H9 (cell line): ENCODE measurements at regions not wholly inside any gene's neighbourhood (a gene's known extent, or its start where the extent isn't known, plus 50 kb on each side); places are given as distances from the start of the nearest gene placed in this dataset.
A peak's percentile ranks its signal among the peaks of the same experiment; 100 is the strongest.

Experiments used
- DNase-seq: peaks from one replicate; pipeline ENCODE4 v3.0.0-alpha.2; 2017
- H2AFZ ChIP-seq: one replicate; pipeline ENCODE4 v1.6.1; 2013; ENCODE audit warnings: mild to moderate bottlenecking, low read length, control low read depth, moderate library complexity
- H2AK5ac ChIP-seq: 2 replicates; pipeline ENCODE4 v1.6.1; 2013; ENCODE audit warnings: low read length, control low read depth, mixed read lengths; ENCODE audit not compliant: insufficient read length
- H2BK120ac ChIP-seq: one replicate; pipeline ENCODE4 v1.6.1; 2013; ENCODE audit warnings: low read depth, mild to moderate bottlenecking, low read length, control low read depth, inconsistent platforms; ENCODE audit not compliant: poor library complexity, severe bottlenecking
- H2BK12ac ChIP-seq: 2 replicates; pipeline ENCODE4 v1.6.1; 2013; ENCODE audit warnings: low read length, control low read depth, mixed read lengths, low read depth; ENCODE audit not compliant: insufficient read length
- H2BK15ac ChIP-seq: 2 replicates; pipeline ENCODE4 v1.6.1; 2013; ENCODE audit warnings: low read depth, low read length, control low read depth
- H2BK20ac ChIP-seq: one replicate; pipeline ENCODE4 v1.6.1; 2013; ENCODE audit warnings: low read depth, mild to moderate bottlenecking, low read length, control low read depth, inconsistent platforms; ENCODE audit not compliant: poor library complexity, severe bottlenecking
- H2BK5ac ChIP-seq: 2 replicates; pipeline ENCODE4 v1.6.1; 2013; ENCODE audit warnings: low read length, control low read depth, mixed read lengths; ENCODE audit not compliant: insufficient read length
- H3K14ac ChIP-seq: 2 replicates; pipeline ENCODE4 v1.6.1; 2013; ENCODE audit warnings: low read length, control low read depth; ENCODE audit not compliant: insufficient read depth
- H3K18ac ChIP-seq: 2 replicates; pipeline ENCODE4 v1.6.1; 2013; ENCODE audit warnings: low read depth, mild to moderate bottlenecking, mixed read lengths, low read length, control low read depth; ENCODE audit not compliant: insufficient read length
- H3K23ac ChIP-seq: 2 replicates; pipeline ENCODE4 v1.6.1; 2013; ENCODE audit warnings: low read length, control low read depth, mixed read lengths, low read depth; ENCODE audit not compliant: insufficient read length
- H3K23me2 ChIP-seq: 2 replicates; pipeline ENCODE4 v1.6.1; 2013; ENCODE audit warnings: low read depth, mild to moderate bottlenecking, mixed read lengths, low read length, control low read depth; ENCODE audit not compliant: insufficient read length, poor library complexity, severe bottlenecking
- H3K27ac ChIP-seq: 2 replicates; pipeline ENCODE4 v1.5.1; 2013; ENCODE audit warnings: low read length, control low read depth, mixed read lengths, low read depth; ENCODE audit not compliant: insufficient read length
- H3K27me3 ChIP-seq: 2 replicates; pipeline ENCODE4 v1.6.1; 2013; ENCODE audit warnings: low read length, control low read depth, inconsistent platforms; ENCODE audit not compliant: insufficient read depth
- H3K4ac ChIP-seq: 2 replicates; pipeline ENCODE4 v1.6.1; 2013; ENCODE audit warnings: low read depth, mild to moderate bottlenecking, control low read depth, inconsistent platforms, low read length, moderate library complexity
- H3K4me1 ChIP-seq: 2 replicates; pipeline ENCODE4 v1.6.1; 2013; ENCODE audit warnings: low read length, control low read depth, inconsistent platforms; ENCODE audit not compliant: insufficient read depth
- H3K4me2 ChIP-seq: 2 replicates; pipeline ENCODE4 v1.6.1; 2013; ENCODE audit warnings: low read length, control low read depth, mixed read lengths; ENCODE audit not compliant: insufficient read length, insufficient read depth
- H3K56ac ChIP-seq: 2 replicates; pipeline ENCODE4 v1.6.1; 2013; ENCODE audit warnings: low read depth, mild to moderate bottlenecking, mixed read lengths, low read length, control low read depth; ENCODE audit not compliant: insufficient read length
- H3K79me1 ChIP-seq: 2 replicates; pipeline ENCODE4 v1.6.1; 2013; ENCODE audit warnings: low read depth, mild to moderate bottlenecking, moderate library complexity, low read length, control low read depth, inconsistent platforms; ENCODE audit not compliant: insufficient read depth, poor library complexity, severe bottlenecking
- H3K79me2 ChIP-seq: 2 replicates; pipeline ENCODE4 v1.6.1; 2013; ENCODE audit warnings: low read length, control low read depth, inconsistent platforms; ENCODE audit not compliant: insufficient read depth
- H3K9ac ChIP-seq: 2 replicates; pipeline ENCODE4 v1.6.1; 2013; ENCODE audit warnings: low read length, control low read depth, mixed read lengths; ENCODE audit not compliant: insufficient read length; ENCODE audit errors: extremely low read depth
- H3K9me3 ChIP-seq: one replicate; pipeline ENCODE4 v1.6.1; 2013; ENCODE audit warnings: low read depth, low read length, inconsistent platforms; ENCODE audit not compliant: control insufficient read depth
- H3T11ph ChIP-seq: one replicate; pipeline ENCODE4 v1.6.1; 2013; ENCODE audit warnings: mild to moderate bottlenecking, low read length, control low read depth, inconsistent platforms
- H4K20me1 ChIP-seq: one replicate; pipeline ENCODE4 v1.6.1; 2013; ENCODE audit not compliant: control insufficient read depth, insufficient read length, insufficient read depth
- H4K5ac ChIP-seq: 2 replicates; pipeline ENCODE4 v1.6.1; 2013; ENCODE audit warnings: low read depth, mild to moderate bottlenecking, mixed read lengths, low read length, control low read depth; ENCODE audit not compliant: insufficient read length
- H4K8ac ChIP-seq: replicated peaks from 2 replicates; pipeline ENCODE4 v1.6.1; 2013; ENCODE audit warnings: low read length, control low read depth, mixed read lengths, low read depth; ENCODE audit not compliant: insufficient read length
- H4K91ac ChIP-seq: 2 replicates; pipeline ENCODE4 v1.6.1; 2013; ENCODE audit warnings: low read depth, mild to moderate bottlenecking, moderate library complexity, mixed read lengths, low read length, control low read depth; ENCODE audit not compliant: insufficient read length
- H3K27ac Mint-ChIP-seq, 3 experiments: 2 replicates in 2 of 3; 3 replicates in 1 of 3; pipeline ENCODE4 v1.8.0; 2020 to 2021; ENCODE audit warnings: mixed read lengths in 3 of 3, mild to moderate bottlenecking in 1 of 3, moderate library complexity in 1 of 3
- H3K27me3 Mint-ChIP-seq: 2 replicates; pipeline ENCODE4 v1.8.0; 2021; ENCODE audit warnings: low read depth, mild to moderate bottlenecking, moderate library complexity, mixed read lengths
- H3K36me3 Mint-ChIP-seq, 3 experiments: 2 replicates in 2 of 3; 3 replicates in 1 of 3; pipeline ENCODE4 v1.8.0; 2020 to 2021; ENCODE audit warnings: low read depth in 3 of 3, mixed read lengths in 3 of 3; ENCODE audit not compliant: insufficient read depth in 1 of 3
- H3K4me1 Mint-ChIP-seq, 2 experiments: 2 replicates each; pipeline ENCODE4 v1.8.0; 2020; ENCODE audit warnings: mixed read lengths in 2 of 2
- H3K4me3 Mint-ChIP-seq, 2 experiments: 2 replicates in 1 of 2; 3 replicates in 1 of 2; pipeline ENCODE4 v1.8.0; 2020 to 2021; ENCODE audit warnings: mild to moderate bottlenecking in 2 of 2, mixed read lengths in 2 of 2, moderate library complexity in 1 of 2
- H3K9me3 Mint-ChIP-seq, 2 experiments: 2 replicates in 1 of 2; 3 replicates in 1 of 2; pipeline ENCODE4 v1.8.0; 2020; ENCODE audit warnings: mild to moderate bottlenecking in 2 of 2, mixed read lengths in 2 of 2, moderate library complexity in 1 of 2
- WGBS: extraction: QIAGEN DNeasy Blood & Tissue Kit; methylation state at CpG from one replicate; pipeline ENCODE4 v1.1.7; 2013; ENCODE audit warnings: missing lambda C conversion rate, low lambda C conversion rate, mixed read lengths; ENCODE audit not compliant: insufficient read length; ENCODE audit errors: extremely low coverage; 5-methylcytosine and 5-hydroxymethylcytosine counted together
- TF ChIP-seq, protein P1 (sequence below): fragments of 200-600 bp; sonication (generic); conservative IDR thresholded peaks from 3 replicates; pipeline ENCODE4 v1.8.0; 2021; ENCODE audit warnings: antibody characterized with exemption, mild to moderate bottlenecking

DNA sequence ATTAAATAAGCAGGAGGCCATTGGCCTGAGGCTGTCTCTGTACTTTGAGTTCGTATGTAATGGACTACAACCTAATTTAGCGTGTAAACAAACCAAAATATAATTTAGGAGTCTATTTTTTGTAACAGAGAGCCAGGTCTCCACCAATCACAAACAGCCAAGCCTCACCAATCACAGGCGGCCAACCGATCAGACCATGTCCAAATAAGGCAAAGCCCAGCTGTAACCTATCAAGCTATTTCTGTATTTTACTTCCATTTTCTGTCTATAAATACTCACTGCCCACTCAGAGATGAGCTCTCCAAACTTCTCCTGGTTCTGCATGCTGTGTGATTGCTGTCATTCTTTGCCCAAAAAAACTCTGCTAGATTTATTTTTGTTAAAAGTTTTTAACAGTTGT is 322.7 kb downstream of the NPIPA8 start:
- Histone ChIP-seq H2BK15ac (no peak overlapping the region), H2BK5ac (no peak overlapping the region), H2BK12ac (no peak overlapping the region), H3K79me2 (no peaks in the 10 kb centered on the region), H3K56ac (no peak overlapping the region), H4K8ac (no peak overlapping the region), H3K23ac (no peak overlapping the region), H2BK120ac (no peak overlapping the region), H3K18ac (no peak overlapping the region), H2BK20ac (no peak overlapping the region), H3K23me2 (no peaks in the 10 kb centered on the region), H4K20me1 (no peaks in the 10 kb centered on the region), H3T11ph (no peak overlapping the region), H3K4me2 (no peak overlapping the region), H4K5ac (no peak overlapping the region), H3K4ac (no peak overlapping the region), H3K9me3 (no peaks in the 10 kb centered on the region), H3K4me1 (peaks cover 6% of the 10 kb centered on the region; the same call in 1 of the 2 replicates), H3K9ac (no peak overlapping the region), H2AFZ (no peak overlapping the region), H2AK5ac (no peak overlapping the region), H3K79me1 (no peaks in the 10 kb centered on the region), H3K27ac (no peak overlapping the region), H3K27me3 (no peaks in the 10 kb centered on the region), H3K14ac (no peak overlapping the region), H4K91ac (no peak overlapping the region)
- Mint-ChIP-seq H3K4me3 (no peak overlapping the region), H3K36me3 (no peaks in the 10 kb centered on the region; a peak in 1 of 7 replicates), H3K27me3 (no peaks in the 10 kb centered on the region), H3K27ac (peak overlapping the region in 1 of 3 experiments; percentile 60; a peak in 1 of 7 replicates), H3K4me1 (peaks cover 10 to 13% of the 10 kb centered on the region in 2 experiments), H3K9me3 (no peaks in the 10 kb centered on the region)
- WGBS, result no CpG with 5 or more reads among the region's 4 CpGs
- no peak for DNase-seq
- TF ChIP-seq, protein P1, sequence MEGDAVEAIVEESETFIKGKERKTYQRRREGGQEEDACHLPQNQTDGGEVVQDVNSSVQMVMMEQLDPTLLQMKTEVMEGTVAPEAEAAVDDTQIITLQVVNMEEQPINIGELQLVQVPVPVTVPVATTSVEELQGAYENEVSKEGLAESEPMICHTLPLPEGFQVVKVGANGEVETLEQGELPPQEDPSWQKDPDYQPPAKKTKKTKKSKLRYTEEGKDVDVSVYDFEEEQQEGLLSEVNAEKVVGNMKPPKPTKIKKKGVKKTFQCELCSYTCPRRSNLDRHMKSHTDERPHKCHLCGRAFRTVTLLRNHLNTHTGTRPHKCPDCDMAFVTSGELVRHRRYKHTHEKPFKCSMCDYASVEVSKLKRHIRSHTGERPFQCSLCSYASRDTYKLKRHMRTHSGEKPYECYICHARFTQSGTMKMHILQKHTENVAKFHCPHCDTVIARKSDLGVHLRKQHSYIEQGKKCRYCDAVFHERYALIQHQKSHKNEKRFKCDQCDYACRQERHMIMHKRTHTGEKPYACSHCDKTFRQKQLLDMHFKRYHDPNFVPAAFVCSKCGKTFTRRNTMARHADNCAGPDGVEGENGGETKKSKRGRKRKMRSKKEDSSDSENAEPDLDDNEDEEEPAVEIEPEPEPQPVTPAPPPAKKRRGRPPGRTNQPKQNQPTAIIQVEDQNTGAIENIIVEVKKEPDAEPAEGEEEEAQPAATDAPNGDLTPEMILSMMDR, result no peak
